Activated CD4-positive, alpha-beta T cell treated with anti-CD3 and anti-CD28 coated beads, Interleukin-2, Interleukin-4, amounts not matched to agents 100 ng/mL and 50 ng/mL, durations not matched to agents 16 hours and 8 hours (primary cell): ENCODE measurements at regions not wholly inside any gene's neighbourhood (a gene's known extent, or its start where the extent isn't known, plus 50 kb on each side); places are given as distances from the start of the nearest gene placed in this dataset.
"Not testable (repeated sequence)": the region's sequence is repeated elsewhere in the genome, so short reads cannot be mapped to it uniquely, and the experiment has no call there.

Experiments
- DNase-seq: peaks from one replicate; pipeline ENCODE4 v3.0.0-alpha.2; 2020; ENCODE audit warnings: low spot score

- no peak for DNase-seq
Observed at GRCh38 chr5:174436750-174437149, 287.6 kb upstream of the MSX2 start.

DNA sequence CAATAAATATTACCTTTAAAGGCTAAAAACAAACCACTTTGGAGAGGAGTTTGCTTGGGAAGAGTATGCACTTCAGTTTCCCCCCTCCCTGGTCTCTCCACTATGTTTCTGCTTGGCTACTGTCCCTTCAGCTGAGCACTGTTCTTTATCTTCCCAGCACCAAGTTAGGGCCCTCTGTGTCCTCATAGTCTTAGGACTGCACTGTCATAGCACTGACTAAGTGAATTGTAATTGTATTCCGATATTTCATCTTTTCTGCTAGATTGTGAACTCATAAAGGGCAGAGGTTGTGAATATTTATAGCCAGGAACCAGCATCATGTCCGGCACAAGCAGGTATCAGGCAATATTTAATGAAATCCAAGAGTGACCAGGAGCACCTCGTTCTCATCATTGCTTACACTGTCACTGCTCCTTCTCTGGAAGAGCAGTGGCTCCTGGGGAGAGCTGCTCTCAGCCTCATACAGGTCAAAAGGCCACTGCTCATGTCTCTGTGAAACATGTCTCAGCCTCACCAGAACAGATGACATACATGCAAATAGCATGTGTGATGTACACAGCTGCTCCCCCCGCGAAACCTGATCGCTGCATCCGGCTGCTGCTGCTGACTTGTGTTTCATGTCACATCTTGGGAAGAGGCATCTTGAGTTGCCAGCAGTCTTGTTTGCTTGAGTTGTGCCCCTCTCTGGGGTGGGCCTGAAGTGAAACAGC is 279.7 kb upstream of the MSX2 start:
- no peak for DNase-seq

- DNase-seq = no peak
Observed at GRCh38 chr5:174446446-174446845, 277.9 kb upstream of the MSX2 start.

GRCh38 chr5:174446988-174447387 is 277.4 kb upstream of the MSX2 start:
- no peak for DNase-seq

DNA sequence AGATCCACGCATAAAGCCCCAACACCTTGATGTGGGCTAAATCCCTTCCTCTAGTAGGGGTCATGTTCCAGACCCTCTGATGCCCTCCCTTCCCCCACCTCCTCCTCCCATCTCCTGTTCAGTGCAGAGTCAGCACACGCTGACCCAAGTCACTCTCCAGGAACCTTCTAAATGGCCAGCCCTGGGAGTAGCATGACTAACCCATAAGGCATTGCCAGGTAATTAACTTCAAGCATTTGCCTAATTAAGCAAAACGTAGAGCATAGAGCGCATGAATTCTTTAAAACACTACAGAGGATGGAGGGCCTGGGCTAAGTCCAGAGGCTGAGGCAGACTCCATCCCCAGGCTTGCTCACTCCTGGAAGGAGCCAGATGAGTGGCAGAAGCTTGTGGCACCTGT is 276.3 kb upstream of the MSX2 start:
- no peak for DNase-seq

GRCh38 chr5:174448662-174449061 is 275.7 kb upstream of the MSX2 start:
- no peak for DNase-seq

DNA sequence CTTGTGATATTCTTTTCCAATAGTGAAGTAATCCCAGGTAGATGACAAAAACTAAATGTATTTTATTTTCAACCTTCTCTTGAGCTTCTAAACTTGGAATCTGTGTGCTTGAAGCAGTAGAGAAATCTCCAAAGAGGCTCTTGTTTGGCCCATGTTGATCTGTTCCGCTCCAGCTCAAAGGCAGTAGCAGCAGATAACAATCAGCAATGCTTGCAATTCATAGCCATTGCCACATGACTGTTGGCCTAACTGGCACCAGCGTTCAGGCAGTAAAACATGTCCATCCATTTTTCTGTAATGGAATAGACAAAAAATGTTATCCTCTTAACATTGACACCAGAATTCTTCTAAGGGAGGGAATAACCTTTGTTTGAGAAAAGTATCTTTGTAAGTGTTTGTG is 270.7 kb upstream of the MSX2 start:
- no peak for DNase-seq

DNA sequence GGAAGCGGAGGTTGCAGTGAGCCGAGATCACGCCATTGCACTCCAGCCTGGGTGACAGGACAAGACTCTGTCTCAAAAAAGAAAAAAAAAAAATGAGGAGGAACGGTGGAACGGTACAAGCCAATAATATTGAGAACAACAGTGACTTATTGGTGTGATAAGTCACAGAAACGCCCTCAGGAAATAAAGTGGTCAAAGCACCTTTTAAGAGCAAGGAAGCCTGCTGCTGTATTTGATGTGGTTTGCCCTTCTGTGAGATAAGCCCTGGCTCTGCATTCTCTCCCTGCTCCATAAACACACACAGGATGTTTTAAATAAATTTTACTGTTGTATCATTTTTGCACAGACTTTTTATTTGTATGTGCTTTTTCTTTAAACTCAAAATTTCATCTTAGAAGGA is 269.9 kb upstream of the MSX2 start:
- peak; percentile 1 for DNase-seq

GRCh38 chr5:174454890-174455289 is 269.5 kb upstream of the MSX2 start:
- DNase-seq = no peak

- no peak for DNase-seq
Observed at GRCh38 chr5:174455301-174455700, 269.1 kb upstream of the MSX2 start.

GRCh38 chr5:174457141-174457678 is 267.2 kb upstream of the MSX2 start:
- DNase-seq = no peak

- no peak for DNase-seq
Observed at GRCh38 chr5:174459071-174459702, 265.2 kb upstream of the MSX2 start.

DNA sequence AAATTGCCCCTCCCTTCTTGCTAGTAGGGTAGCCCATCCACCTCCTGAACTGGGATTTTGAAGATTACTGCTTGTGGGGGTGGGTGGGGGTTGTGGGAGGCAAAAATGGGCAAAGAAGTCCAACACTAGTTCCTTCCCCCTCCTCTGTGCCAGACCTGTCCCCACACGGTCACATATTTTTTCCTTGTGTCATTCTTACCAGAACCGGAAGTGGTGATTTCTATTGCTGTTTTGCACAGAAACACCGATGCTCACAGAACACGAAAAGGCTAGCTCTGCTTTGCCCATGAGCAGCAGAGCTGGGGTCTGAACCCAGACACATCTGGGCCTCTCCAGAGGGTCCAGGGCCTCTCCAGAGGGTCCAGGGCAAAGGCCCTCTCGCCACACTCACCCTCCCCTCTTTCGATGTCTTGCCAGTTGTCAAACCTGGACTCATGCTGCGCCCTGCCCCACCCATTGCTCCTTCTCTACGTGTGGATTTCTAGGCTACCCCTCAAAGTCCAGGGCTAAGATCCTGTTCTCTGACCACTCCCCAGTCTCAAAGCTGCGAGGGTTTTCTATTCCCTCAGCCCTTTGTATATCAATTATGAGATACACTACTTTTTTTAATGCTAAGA is 264.4 kb upstream of the MSX2 start:
- DNase-seq = no peak

GRCh38 chr5:174462129-174462528 is 262.3 kb upstream of the MSX2 start:
- DNase-seq = no peak

GRCh38 chr5:174464504-174465165 is 259.7 kb upstream of the MSX2 start:
- DNase-seq = no peak

- not testable (repeated sequence) for DNase-seq
Observed at GRCh38 chr5:174471528-174471927, 252.9 kb upstream of the MSX2 start.

- DNase-seq = no peak
Observed at GRCh38 chr5:174472956-174473355, 251.4 kb upstream of the MSX2 start.

- not testable (repeated sequence) for DNase-seq
Observed at GRCh38 chr5:174476001-174476400, 248.4 kb upstream of the MSX2 start.

- DNase-seq = no peak
Observed at GRCh38 chr5:174479325-174479724, 245.1 kb upstream of the MSX2 start.

DNA sequence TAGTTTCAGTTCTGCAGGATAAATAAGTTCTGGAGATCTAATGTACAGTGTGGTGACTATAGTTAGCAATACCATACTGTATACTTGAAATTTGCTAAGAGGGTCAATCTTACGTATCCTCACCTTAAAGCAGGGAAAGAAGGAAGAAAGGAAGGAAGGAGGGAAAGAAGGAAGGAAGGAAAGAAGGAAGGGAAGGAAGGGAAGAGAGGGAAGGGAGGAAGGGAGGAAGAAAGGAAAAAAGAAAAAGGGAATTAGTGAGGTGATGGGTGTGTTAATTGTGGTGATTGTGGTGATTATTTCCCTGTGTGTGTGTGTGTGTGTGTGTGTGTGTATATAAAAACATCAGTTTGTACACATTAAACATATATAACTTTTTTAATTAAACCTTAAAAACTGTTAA is 242.6 kb upstream of the MSX2 start:
- no peak for DNase-seq

DNA sequence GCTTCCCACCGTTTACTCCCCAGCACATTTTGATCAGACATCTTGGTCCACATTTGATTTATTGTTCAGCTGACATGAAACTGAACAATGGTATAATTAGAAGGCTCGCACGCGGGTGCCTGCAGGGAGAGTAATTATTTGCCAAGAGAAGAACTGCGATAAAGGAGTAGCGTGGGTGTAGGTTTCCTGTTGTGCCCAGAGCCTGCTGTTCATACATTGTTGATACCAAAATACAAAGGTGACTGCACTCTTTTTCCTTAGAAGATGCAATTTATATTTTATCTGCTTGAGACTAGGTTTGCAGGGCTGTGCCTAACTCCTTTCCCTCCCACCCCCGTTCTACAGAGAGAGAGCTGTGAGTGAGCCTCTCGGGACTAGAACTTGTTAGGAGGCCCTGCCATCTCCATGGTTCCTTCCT is 241.8 kb upstream of the MSX2 start:
- no peak for DNase-seq

- no peak for DNase-seq
Observed at GRCh38 chr5:174483411-174483810, 241.0 kb upstream of the MSX2 start.

DNA sequence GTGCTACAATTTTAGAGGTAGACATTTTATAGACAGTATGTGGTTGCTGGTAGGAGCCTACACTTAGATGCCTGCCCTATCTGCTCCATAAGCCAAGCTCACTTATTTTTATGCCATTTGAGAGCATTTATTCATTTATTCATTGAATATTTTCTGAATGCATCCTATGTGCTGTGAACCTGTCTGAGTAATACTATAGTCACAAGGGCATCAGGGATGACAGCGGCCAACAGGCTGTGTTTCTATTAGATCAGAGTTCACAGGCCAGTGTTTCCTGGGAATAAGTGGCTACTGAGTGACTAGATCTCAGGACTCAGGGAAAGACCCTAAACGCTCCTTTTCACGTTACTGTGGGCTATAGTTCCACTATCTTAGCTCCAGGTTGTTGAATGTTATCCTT is 235.2 kb upstream of the MSX2 start:
- DNase-seq = no peak
